Neuronal stem cell (in vitro differentiated cells): ENCODE measurements at regions not wholly inside any gene's neighbourhood (a gene's known extent, or its start where the extent isn't known, plus 50 kb on each side); places are given as distances from the start of the nearest gene placed in this dataset.

Experiments
- DNase-seq: peaks from one replicate; pipeline ENCODE4 v3.0.0-alpha.2; 2013; ENCODE audit warnings: low spot score
- H2AFZ ChIP-seq: one replicate; pipeline ENCODE4 v1.6.1; 2013; ENCODE audit warnings: mild to moderate bottlenecking, low read length, inconsistent platforms
- H2AK5ac ChIP-seq: 2 replicates; pipeline ENCODE4 v1.6.1; 2013; ENCODE audit warnings: low read depth, mild to moderate bottlenecking, inconsistent platforms, low read length, moderate library complexity, mixed read lengths
- H2BK120ac ChIP-seq: 2 replicates; pipeline ENCODE4 v1.6.1; 2013; ENCODE audit warnings: low read depth, mild to moderate bottlenecking, inconsistent platforms, low read length, moderate library complexity, mixed read lengths
- H2BK12ac ChIP-seq: one replicate; pipeline ENCODE4 v1.6.1; 2013; ENCODE audit warnings: low read length, inconsistent platforms
- H2BK15ac ChIP-seq: 2 replicates; pipeline ENCODE4 v1.6.1; 2013; ENCODE audit warnings: mild to moderate bottlenecking, low read length, inconsistent platforms, mixed read lengths
- H2BK5ac ChIP-seq: one replicate; pipeline ENCODE4 v1.6.1; 2013; ENCODE audit warnings: inconsistent platforms, mild to moderate bottlenecking, low read length, moderate library complexity
- H3K14ac ChIP-seq: one replicate; pipeline ENCODE4 v1.6.1; 2013; ENCODE audit warnings: low read length, inconsistent platforms
- H3K18ac ChIP-seq: 2 replicates; pipeline ENCODE4 v1.6.1; 2013; ENCODE audit warnings: low read length, inconsistent platforms
- H3K23ac ChIP-seq: 2 replicates; pipeline ENCODE4 v1.6.1; 2013; ENCODE audit warnings: low read depth, mild to moderate bottlenecking, mixed read lengths, low read length, inconsistent platforms; ENCODE audit not compliant: poor library complexity
- H3K27ac ChIP-seq: replicated peaks from 3 replicates; pipeline ENCODE4 v1.5.1; 2013; ENCODE audit warnings: low read length, inconsistent platforms
- H3K27me3 ChIP-seq, 3 experiments: 2 replicates each; pipeline ENCODE4 v1.6.1; 2013; ENCODE audit warnings: low read length in 3 of 3, mild to moderate bottlenecking in 2 of 3, inconsistent platforms in 1 of 3, low read depth in 1 of 3, mixed read lengths in 1 of 3, moderate library complexity in 1 of 3; ENCODE audit not compliant: control insufficient read depth in 3 of 3, insufficient read depth in 3 of 3
- H3K36me3 ChIP-seq, 2 donors: replicated peaks in 1 of 2; 2 replicates each; pipeline ENCODE4 v1.6.1; 2013; ENCODE audit warnings: low read length in 2 of 2; ENCODE audit not compliant: control insufficient read depth in 2 of 2, insufficient read depth in 2 of 2
- H3K4ac ChIP-seq: 2 replicates; pipeline ENCODE4 v1.6.1; 2013; ENCODE audit warnings: inconsistent platforms, mild to moderate bottlenecking, low read length, moderate library complexity
- H3K4me1 ChIP-seq, 2 donors: 1 replicate in 1 of 2; 2 replicates in 1 of 2; pipeline ENCODE4 v1.6.1; 2013; ENCODE audit warnings: low read length in 2 of 2, low read depth in 1 of 2; ENCODE audit not compliant: control insufficient read depth in 2 of 2, insufficient read depth in 1 of 2
- H3K4me2 ChIP-seq: one replicate; pipeline ENCODE4 v1.6.1; 2013; ENCODE audit warnings: mild to moderate bottlenecking, low read length, inconsistent platforms; ENCODE audit not compliant: insufficient read depth, poor library complexity, severe bottlenecking
- H3K4me3 ChIP-seq, 2 donors: 2 replicates each; pipeline ENCODE4 v1.5.1; 2013; ENCODE audit warnings: low read length in 2 of 2, mild to moderate bottlenecking in 2 of 2, inconsistent platforms in 1 of 2, moderate library complexity in 1 of 2
- H3K79me1 ChIP-seq: one replicate; pipeline ENCODE4 v1.6.1; 2013; ENCODE audit warnings: low read depth, mild to moderate bottlenecking, inconsistent platforms, low read length, moderate library complexity
- H3K9ac ChIP-seq: one replicate; pipeline ENCODE4 v1.6.1; 2013; ENCODE audit warnings: mild to moderate bottlenecking, low read depth, low read length, inconsistent platforms; ENCODE audit not compliant: poor library complexity
- H3K9me3 ChIP-seq, 2 donors: replicated peaks in 1 of 2; 2 replicates each; pipeline versions ENCODE3 to v1.6.1; 2013; ENCODE audit warnings: low read length in 2 of 2, mild to moderate bottlenecking in 2 of 2, inconsistent platforms in 1 of 2, low read depth in 1 of 2, mixed read lengths in 1 of 2, moderate library complexity in 1 of 2; ENCODE audit not compliant: control insufficient read depth in 2 of 2, insufficient read depth in 1 of 2
- H4K8ac ChIP-seq: one replicate; pipeline ENCODE4 v1.6.1; 2013; ENCODE audit warnings: low read depth, mild to moderate bottlenecking, inconsistent platforms, low read length, moderate library complexity
- H4K91ac ChIP-seq: one replicate; pipeline ENCODE4 v1.6.1; 2013; ENCODE audit warnings: low read length, low read depth, mild to moderate bottlenecking, inconsistent platforms; ENCODE audit not compliant: poor library complexity
- WGBS, 2 donors: extraction: QIAGEN DNeasy Blood & Tissue Kit; methylation state at CpG; one replicate each; pipeline ENCODE4 v1.1.7; 2013; ENCODE audit warnings: missing lambda C conversion rate in 2 of 2, mixed read lengths in 1 of 2; ENCODE audit not compliant: insufficient read length in 2 of 2, insufficient replicate concordance in 1 of 2; ENCODE audit errors: extremely low coverage in 2 of 2; 5-methylcytosine and 5-hydroxymethylcytosine counted together

DNA sequence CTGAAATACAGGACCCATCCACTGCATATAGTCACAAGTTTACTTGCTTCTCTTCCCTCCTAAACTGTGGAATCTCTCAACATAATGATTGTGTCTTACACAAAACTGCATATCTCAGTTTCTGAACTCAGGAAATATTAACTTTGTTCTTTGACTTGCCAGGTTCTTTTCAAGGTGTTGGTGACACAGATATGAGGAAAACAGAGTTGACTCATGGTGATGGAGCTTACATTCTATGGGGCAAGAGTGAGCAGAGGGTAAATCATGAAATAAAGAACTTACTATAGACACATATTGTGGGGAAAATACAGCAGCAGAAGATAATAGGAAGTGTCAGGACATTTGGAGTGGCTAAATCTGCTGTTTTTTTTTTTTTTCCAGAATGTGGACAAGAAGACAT is 72.5 kb upstream of the IGFBP3 start:
- Histone ChIP-seq H3K4me1 (peaks cover 3 to 6% of the 10 kb centered on the region in 2 donors), H3K36me3 (no peaks in the 10 kb centered on the region), H4K8ac (no peak overlapping the region), H2BK5ac (no peak overlapping the region), H3K9ac (no peak overlapping the region), H3K4me3 (no peak overlapping the region), H2BK12ac (no peak overlapping the region), H3K4me2 (no peak overlapping the region), H3K14ac (no peak overlapping the region), H3K27ac (no peak overlapping the region), H2BK15ac (no peak overlapping the region), H3K27me3 (no peaks in the 10 kb centered on the region), H2AK5ac (no peak overlapping the region), H3K4ac (no peak overlapping the region), H2AFZ (no peak overlapping the region), H3K9me3 (peaks cover 0 to 22% of the 10 kb centered on the region in 2 donors), H3K23ac (no peak overlapping the region), H2BK120ac (no peak overlapping the region), H3K18ac (no peak overlapping the region), H3K79me1 (no peaks in the 10 kb centered on the region), H4K91ac (no peak overlapping the region)
- no peak for DNase-seq

DNA sequence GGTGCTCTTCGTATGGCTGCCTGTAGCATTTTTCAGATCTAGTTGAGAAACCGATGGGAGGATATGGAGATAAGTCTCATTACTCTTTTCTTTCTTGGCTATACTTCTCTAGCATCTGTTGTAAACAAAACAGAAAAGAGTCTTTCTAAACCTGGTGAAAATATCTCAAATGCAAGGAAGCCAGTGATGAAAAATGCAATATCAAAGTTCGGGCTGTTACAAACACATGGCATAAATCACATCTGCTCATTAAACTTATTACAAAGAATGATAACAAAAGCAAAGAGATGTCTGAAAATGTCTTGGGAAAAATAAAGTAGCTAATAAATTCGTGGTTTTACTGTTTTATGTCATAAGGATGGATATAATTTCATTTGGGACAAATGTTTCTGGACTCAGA is 71.8 kb upstream of the IGFBP3 start:
- Histone ChIP-seq H2AFZ (no peak overlapping the region), H2BK120ac (no peak overlapping the region), H3K79me1 (no peaks in the 10 kb centered on the region), H4K8ac (no peak overlapping the region), H3K9ac (no peak overlapping the region), H2BK15ac (no peak overlapping the region), H3K18ac (no peak overlapping the region), H3K23ac (no peak overlapping the region), H3K4me3 (no peak overlapping the region), H3K27ac (no peak overlapping the region), H3K14ac (no peak overlapping the region), H3K4ac (no peak overlapping the region), H3K36me3 (no peaks in the 10 kb centered on the region), H3K9me3 (peaks cover 0 to 22% of the 10 kb centered on the region in 2 donors), H2BK12ac (no peak overlapping the region), H2AK5ac (no peak overlapping the region), H2BK5ac (no peak overlapping the region), H3K4me1 (peaks cover 3 to 6% of the 10 kb centered on the region in 2 donors), H3K27me3 (no peaks in the 10 kb centered on the region), H4K91ac (no peak overlapping the region), H3K4me2 (no peak overlapping the region)
- DNase-seq = no peak
- WGBS, 2 donors = no CpG with 5 or more reads among the region's 4 CpGs

DNA sequence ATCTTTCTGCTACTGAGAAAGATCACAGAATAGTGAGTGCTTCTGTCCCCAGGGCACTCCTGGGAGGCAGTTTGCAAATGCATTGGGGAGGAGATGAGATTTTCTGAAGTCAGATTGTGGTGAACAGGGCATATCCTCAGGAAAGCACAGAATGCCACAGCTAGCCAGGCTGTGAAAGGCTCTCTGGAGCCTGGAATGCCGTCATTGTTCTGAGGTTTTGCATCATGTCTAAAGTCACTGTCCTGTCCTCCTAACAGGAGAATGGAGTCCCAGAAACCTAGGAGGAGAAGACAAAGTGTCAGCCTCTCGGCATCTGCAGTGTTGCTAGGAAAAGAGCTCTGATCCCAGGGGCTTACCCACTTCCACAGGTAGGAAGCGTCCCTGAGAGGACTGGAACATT is 69.2 kb upstream of the IGFBP3 start:
- WGBS, 2 donors = no CpG with 5 or more reads among the region's 3 CpGs
- no peaks in the 10 kb centered on the region for H3K27me3 ChIP-seq
- H2BK5ac ChIP-seq = no peak overlapping the region
- no peaks in the 10 kb centered on the region for H3K36me3 ChIP-seq
- H3K9ac ChIP-seq = no peak overlapping the region
- no peak overlapping the region for H3K14ac ChIP-seq
- no peak overlapping the region for H2AK5ac ChIP-seq
- no peak overlapping the region for H2BK12ac ChIP-seq
- H3K79me1 ChIP-seq = no peaks in the 10 kb centered on the region
- H3K4me1 ChIP-seq = peaks cover 3 to 6% of the 10 kb centered on the region in 2 donors
- no peak overlapping the region for H2BK15ac ChIP-seq
- H3K4ac ChIP-seq = no peak overlapping the region
- no peak overlapping the region for H3K27ac ChIP-seq
- no peak overlapping the region for H2BK120ac ChIP-seq
- no peak overlapping the region for H3K18ac ChIP-seq
- H3K4me2 ChIP-seq = no peak overlapping the region
- DNase-seq = no peak
- no peak overlapping the region for H2AFZ ChIP-seq
- peak overlapping the region; percentile 25 for H4K91ac ChIP-seq
- H3K4me3 ChIP-seq = no peak overlapping the region
- H4K8ac ChIP-seq = no peak overlapping the region
- no peak overlapping the region for H3K23ac ChIP-seq
- H3K9me3 ChIP-seq = peaks cover 0 to 5% of the 10 kb centered on the region in 2 donors

DNA sequence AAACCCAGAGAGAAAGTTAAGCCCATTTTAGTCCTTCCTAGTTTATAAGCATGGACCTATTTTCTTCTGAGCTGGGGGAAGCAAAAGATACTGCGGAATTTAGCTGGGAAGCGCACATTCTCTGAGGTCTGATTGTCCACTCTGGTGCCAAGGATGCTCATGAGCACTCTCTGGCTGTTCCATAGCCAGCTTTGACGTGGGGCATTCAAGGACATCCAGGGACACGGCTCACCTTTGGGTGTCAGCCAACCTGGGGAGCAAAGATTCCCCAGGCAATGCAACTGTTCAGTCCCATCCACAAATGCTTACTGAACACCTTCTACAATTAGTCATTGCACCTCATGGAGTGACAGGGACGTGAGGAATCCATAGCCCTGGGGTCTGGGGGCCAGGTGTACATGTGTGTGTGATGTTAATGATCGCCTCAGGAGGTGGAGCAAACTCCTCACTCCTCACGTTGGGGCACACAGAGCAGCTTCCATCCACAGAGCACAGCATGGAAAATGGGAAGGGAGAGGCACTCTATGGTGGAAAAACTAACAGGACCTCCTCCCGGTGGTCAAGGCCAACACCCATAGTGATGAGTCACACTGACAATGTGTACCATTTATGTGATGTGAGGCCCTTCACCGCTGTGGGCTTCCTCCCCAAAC is 67.5 kb upstream of the IGFBP3 start:
- H3K27ac ChIP-seq = no peak overlapping the region
- no peak overlapping the region for H3K14ac ChIP-seq
- DNase-seq = no peak
- H2BK15ac ChIP-seq = no peak overlapping the region
- H3K36me3 ChIP-seq = no peaks in the 10 kb centered on the region
- H3K4ac ChIP-seq = no peak overlapping the region
- H4K8ac ChIP-seq = no peak overlapping the region
- H2BK120ac ChIP-seq = no peak overlapping the region
- no peak overlapping the region for H3K4me3 ChIP-seq
- no peak overlapping the region for H2BK12ac ChIP-seq
- H3K4me1 ChIP-seq = peaks cover 5 to 6% of the 10 kb centered on the region in 2 donors
- H3K4me2 ChIP-seq = no peak overlapping the region
- no peak overlapping the region for H3K18ac ChIP-seq
- H3K79me1 ChIP-seq = no peaks in the 10 kb centered on the region
- H2BK5ac ChIP-seq = no peak overlapping the region
- H3K9ac ChIP-seq = no peak overlapping the region
- H4K91ac ChIP-seq = no peak overlapping the region
- WGBS, 2 donors = no CpG with 5 or more reads among the region's 9 CpGs
- H3K23ac ChIP-seq = no peak overlapping the region
- no peak overlapping the region for H2AK5ac ChIP-seq
- H3K9me3 ChIP-seq = no peaks in the 10 kb centered on the region
- no peak overlapping the region for H2AFZ ChIP-seq
- no peaks in the 10 kb centered on the region for H3K27me3 ChIP-seq
